Activated CD4-positive, alpha-beta T cell treated with anti-CD3 and anti-CD28 coated beads for 4 hours (primary cell): ENCODE measurements at regions not wholly inside any gene's neighbourhood (a gene's known extent, or its start where the extent isn't known, plus 50 kb on each side); places are given as distances from the start of the nearest gene placed in this dataset.

Source experiments
- DNase-seq, 2 donors: peaks; one replicate each; pipeline ENCODE4 v3.0.0-alpha.2; 2020

DNA sequence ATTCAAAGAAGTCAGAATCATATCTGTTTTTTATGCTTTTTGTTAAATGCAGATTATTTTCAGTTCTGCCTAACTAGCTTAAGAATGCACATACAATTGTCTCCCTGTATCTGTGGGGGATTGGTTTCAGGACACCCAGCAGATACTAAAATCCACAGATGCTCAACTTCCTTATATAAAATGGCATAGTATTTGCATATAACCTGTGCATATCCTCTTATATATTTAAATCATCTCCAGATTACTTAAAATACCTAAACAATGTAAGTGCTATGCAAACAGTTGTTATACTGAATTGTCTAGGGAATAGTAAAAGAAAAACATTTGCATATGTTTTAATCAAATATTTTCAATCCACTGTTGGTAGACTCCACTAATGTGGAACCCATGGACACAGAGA lies 279.4 kb downstream of the TMA16 start:
- no peak for DNase-seq

- no peak for DNase-seq
Observed at GRCh38 chr4:163776957-163777356, 282.5 kb downstream of the TMA16 start.

DNA sequence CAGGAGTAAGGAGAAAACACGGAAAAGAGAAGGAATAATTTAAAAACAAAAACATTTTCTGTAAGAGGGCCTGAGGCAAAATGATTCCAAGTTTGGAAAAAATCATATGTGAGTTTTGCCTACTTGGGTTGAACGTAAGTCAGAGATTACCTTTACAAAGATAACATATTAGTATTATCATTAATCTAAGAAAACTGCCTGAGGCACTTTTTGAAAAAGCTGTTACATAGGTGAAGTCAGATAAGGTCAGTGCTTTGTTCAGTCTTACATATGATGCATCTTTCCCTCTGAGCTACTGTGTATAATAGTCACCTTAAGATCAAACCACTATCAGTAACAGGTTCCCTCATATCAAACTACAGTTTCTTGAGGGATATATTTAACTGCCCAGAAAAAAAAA lies 287.2 kb downstream of the TMA16 start:
- DNase-seq = no peak

- DNase-seq = no peak
Observed at GRCh38 chr4:163790231-163790630, 295.7 kb downstream of the TMA16 start.

- DNase-seq = no peak
Observed at GRCh38 chr4:163795885-163796284, 301.4 kb downstream of the TMA16 start.

DNA sequence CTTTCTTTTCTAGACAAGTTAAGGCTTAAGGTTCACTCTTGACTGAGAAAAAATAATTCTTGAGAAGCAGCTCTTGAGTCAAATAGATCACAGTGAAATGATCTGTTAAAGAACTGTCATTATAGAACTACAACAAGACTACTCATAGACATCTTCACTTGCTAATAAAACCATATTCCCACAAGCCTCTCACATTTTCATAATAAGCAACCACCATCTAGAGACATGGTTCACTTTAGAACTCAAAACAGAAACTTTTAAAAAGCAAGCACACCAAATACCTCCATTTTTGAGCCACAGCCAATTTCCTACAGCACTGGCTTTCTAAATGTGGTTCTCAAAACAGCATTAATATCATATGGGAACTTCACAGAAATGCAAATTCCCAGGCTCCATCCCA lies 309.5 kb downstream of the TMA16 start:
- DNase-seq = no peak

GRCh38 chr4:163806653-163807052 lies 312.2 kb downstream of the TMA16 start:
- DNase-seq = no peak

DNA sequence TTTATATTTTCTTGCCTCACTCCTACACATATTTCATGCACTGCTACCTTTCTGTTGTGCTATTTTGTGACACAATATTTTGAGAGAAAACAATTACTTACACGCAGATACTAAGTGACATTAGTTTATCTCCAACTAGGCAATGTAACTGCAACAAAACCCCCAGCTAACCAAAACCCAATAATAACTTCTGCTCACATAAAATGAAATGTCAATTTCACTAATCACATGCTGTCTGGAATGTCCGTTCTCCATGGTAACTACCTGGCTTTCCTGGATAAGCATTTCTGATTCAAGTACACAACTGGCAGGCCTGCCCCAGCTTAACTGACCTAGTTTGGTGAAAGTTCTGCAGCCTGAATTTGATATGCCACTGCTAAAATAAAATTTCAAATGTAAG lies 313.5 kb downstream of the TMA16 start:
- DNase-seq = no peak

DNA sequence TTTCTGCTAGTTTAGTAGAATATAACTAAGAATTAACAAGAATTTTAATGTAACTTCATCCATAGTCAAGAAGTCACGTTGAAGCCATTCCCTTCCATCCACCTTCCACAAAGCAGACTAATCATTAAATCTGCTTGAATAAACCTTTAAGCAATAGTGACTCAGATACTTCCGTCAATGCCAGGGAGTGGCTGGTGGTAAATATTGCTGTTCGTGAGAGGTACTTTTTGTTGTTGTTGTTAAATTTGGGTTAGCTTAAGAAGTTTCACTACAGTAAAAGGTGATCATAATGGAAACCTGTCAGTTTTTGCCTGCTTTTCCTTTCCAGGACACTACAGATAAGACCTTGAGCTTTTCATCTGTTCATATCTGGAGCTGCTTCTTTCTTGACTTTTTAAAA lies 316.3 kb downstream of the TMA16 start:
- DNase-seq = no peak

- no peak for DNase-seq
Observed at GRCh38 chr4:163815776-163816175, 321.3 kb downstream of the TMA16 start.

GRCh38 chr4:163816494-163816893 lies 322.0 kb downstream of the TMA16 start:
- no peak for DNase-seq

DNA sequence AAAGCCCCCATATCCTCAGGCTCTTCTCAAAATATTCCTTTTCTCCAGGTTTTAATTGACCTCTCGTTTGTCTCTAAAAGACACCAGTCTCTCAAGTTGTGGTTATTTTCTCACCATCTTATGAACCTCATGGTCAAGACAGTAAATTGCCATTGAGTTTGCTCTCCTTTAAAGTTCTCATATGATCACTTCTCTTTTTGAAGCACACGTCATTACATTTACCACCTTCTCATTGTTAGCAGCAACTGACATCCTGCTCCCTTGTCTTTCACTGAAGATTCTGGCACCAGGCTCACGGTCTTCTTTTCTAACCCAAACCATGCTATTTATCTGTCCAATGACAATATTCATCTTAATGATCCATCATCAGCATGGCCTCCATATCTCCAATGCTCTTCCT lies 324.2 kb downstream of the TMA16 start:
- no peak for DNase-seq

GRCh38 chr4:163833669-163834068 lies 339.2 kb downstream of the TMA16 start:
- no peak for DNase-seq

GRCh38 chr4:163846008-163846407 lies 351.5 kb downstream of the TMA16 start:
- DNase-seq = no peak

DNA sequence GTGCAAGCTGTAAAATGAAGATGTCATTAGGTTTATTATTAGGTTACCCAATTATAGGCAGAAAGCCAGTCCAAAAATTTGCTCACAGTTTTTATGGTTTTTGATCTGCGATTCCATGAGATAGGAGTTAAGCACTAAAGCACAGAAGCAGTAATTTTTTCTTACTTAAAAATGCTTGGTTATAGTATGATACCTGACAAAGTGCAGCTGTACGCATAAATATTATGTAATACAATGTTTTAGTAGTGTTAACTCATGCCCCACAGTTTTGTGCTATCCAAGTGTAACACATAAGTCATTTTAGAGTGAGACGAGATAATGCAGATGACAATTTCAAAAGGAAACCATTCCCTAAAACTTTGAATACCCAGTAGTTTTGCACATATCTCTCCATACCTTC lies 357.8 kb downstream of the TMA16 start:
- DNase-seq = no peak

GRCh38 chr4:163857903-163858302 lies 363.4 kb downstream of the TMA16 start:
- DNase-seq = no peak

- no peak for DNase-seq
Observed at GRCh38 chr4:163858515-163858914, 364.0 kb downstream of the TMA16 start.

DNA sequence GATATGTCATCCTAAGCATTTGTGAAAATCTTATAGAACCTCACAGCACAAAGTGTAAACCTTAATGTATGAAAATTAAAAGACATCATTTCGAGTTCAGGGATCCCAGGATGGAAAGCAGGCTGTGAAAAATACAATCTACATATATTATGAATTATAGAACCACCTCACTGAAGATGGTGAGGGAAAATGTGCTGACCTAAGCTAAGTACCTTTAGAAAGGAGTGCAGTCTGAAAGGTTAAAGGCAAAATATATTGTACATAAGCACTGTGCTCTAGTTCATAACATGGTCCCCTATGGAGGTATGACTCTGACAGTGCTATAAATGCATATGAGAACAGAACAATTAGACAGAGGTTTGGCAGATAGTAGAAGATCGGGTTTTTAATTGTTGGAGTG lies 368.6 kb downstream of the TMA16 start:
- no peak for DNase-seq

DNA sequence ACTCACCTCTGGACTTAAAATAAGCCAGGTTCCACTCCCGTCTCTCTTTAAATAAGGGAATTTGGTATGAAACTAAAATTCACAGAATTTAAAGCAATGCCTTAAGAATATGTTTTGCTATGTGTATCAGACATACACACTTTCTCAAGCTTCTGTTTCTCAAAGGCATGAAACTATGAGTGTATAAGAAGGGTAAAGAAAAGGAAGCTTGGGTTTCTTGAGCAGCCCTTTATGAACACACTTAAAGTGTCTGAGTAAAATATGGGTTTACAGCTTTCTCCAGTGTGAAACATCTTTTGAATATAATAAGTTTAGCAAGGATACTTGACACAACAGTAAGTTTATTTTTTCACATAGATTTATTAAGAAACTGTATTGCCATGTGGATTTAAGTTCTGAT lies 370.5 kb downstream of the TMA16 start:
- no peak for DNase-seq

GRCh38 chr4:163866728-163867315 lies 372.3 kb downstream of the TMA16 start:
- no peak for DNase-seq

- DNase-seq = no peak
Observed at GRCh38 chr4:163868445-163868844, 374.0 kb downstream of the TMA16 start.

GRCh38 chr4:163871078-163871477 lies 376.6 kb downstream of the TMA16 start:
- no peak for DNase-seq

DNA sequence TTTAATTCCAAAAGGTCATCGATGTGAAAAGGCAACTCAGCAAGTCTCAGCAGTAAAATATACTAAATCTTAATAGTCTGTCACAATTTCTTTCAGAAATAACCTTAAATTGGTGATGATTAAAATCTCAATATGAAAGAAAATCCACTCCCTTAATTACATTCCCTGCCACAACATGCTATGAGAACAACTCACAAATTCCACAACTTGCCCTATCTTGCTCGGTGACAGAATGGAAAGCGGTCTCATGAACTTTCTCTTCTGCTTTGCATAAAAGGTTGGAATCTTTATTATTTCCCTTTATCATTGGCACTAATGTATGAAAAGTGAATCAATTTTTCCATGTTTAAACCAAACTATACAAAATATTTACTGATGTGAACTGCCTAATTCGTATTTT lies 380.8 kb downstream of the TMA16 start:
- DNase-seq = no peak

- DNase-seq = no peak
Observed at GRCh38 chr4:163878336-163879121, 384.0 kb downstream of the TMA16 start.

DNA sequence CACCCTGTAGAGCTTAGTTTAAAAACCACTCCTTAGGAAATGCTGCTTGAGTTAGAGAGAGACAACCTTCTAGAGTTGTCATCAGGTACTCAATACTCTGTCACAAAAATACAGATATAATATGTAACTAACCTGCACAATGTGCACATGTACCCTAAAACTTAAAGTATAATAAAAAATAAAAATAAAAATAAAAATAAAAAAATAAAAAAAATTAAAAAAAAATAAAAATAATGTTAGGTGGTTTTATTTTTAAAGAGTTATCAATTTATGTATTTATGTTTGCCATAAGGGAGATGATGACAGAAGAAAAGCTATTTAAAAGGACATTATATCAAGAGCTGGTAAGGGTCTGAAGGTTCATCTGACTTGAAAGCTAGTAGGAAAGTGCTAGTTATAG lies 397.9 kb downstream of the TMA16 start:
- no peak for DNase-seq
